ENCODE measurements at regions not wholly inside any gene's neighbourhood (a gene's known extent, or its start where the extent isn't known, plus 50 kb on each side); places are given as distances from the start of the nearest gene placed in this dataset.

GRCh38 chr14:44803239-44803905 is 158.4 kb downstream of the KLHL28 start:
- BruUV-seq (replicated peaks): no TSS peak
- intact Hi-C loops (cut with micrococcal nuclease) (no loop called here), in situ Hi-C loops (cut with MboI) (no loop called here)
- H3K9ac ChIP-seq (ENCODE audit: insufficient read depth in 1 of 2, low read depth in 2 of 2, low read length in 2 of 2): no peak overlapping the region
- no peak overlapping the region for H3K4me3 ChIP-seq
- WGBS (ENCODE audit: insufficient coverage, low coverage, missing lambda C conversion rate): 0% methylated on average over 1 of the region's 1 CpG
- no peaks in the 10 kb centered on the region for H3K9me1 ChIP-seq (ENCODE audit: control insufficient read depth, insufficient read depth, low read length)
- CTCF ChIA-PET (ENCODE audit: low intra/inter-chr PET ratio): no interaction called here
- FAIRE-seq (peak; percentile 60), ATAC-seq (peak; percentile 78), DNase-seq (ENCODE audit: extremely low read depth in 1 of 4, low spot score in 3 of 4) (peak; percentile 5 to 40 (median 15))
- POLR2A ChIA-PET: no interaction called here
- no peaks in the 10 kb centered on the region for H4K20me1 ChIP-seq (replicated peaks; ENCODE audit: control insufficient read depth, insufficient read depth, low read length)
- H3K27me3 ChIP-seq (ENCODE audit: control insufficient read depth in 2 of 2, insufficient read depth in 2 of 2, low read length in 2 of 2): no peaks in the 10 kb centered on the region
- no peak overlapping the region for H3K4me2 ChIP-seq (ENCODE audit: insufficient read depth, low read length)
- H3K79me2 ChIP-seq (ENCODE audit: control insufficient read depth, insufficient read depth, low read length): no peaks in the 10 kb centered on the region
- no peak overlapping the region for H3K27ac ChIP-seq (ENCODE audit: extremely low read depth, low read depth, low read length)
- no peaks in the 10 kb centered on the region for H3K4me1 ChIP-seq (replicated peaks in 1 of 2; ENCODE audit: control insufficient read depth in 2 of 2, insufficient read depth in 2 of 2, low read length in 2 of 2)
- H3K36me3 ChIP-seq (ENCODE audit: control insufficient read depth, insufficient read depth, low read length): no peaks in the 10 kb centered on the region
- H3K9me3 ChIP-seq (replicated peaks; ENCODE audit: control insufficient read depth, insufficient read depth, low read depth, low read length): no peaks in the 10 kb centered on the region
- H2AFZ ChIP-seq (ENCODE audit: low read depth, low read length): no peak overlapping the region
- no peak for TF ChIP-seq PTRF (tag; IDR thresholded peaks at IDR 0.05)
- TF ChIP-seq SMC3 (conservative IDR thresholded peaks at IDR 0.05; ENCODE audit: insufficient read depth, low read depth, low read length): 0 out of 2 replicates have a peak, but pooled peaks have one; percentile 35
- TF ChIP-seq RAD21 (CRISPR knock-in tag; conservative IDR thresholded peaks at IDR 0.05 in 1 of 2, IDR thresholded peaks at IDR 0.05 in 1 of 2): peak; percentile 70 to 83
- no peak for TF ChIP-seq ARID1B (IDR thresholded peaks at IDR 0.05)
- TF ChIP-seq ZNF133 (CRISPR knock-in tag; IDR thresholded peaks at IDR 0.05): no peak
- no peak for TF ChIP-seq CGGBP1 (CRISPR knock-in tag; IDR thresholded peaks at IDR 0.05)
- TF ChIP-seq ZNF263 (CRISPR knock-in tag; IDR thresholded peaks at IDR 0.05; ENCODE audit: borderline replicate concordance): no peak
- no peak for TF ChIP-seq ZBED1 (IDR thresholded peaks at IDR 0.05)
- no peak for TF ChIP-seq ZNF175 (CRISPR knock-in tag; IDR thresholded peaks at IDR 0.05; ENCODE audit: low read depth)
- TF ChIP-seq HMBOX1 (IDR thresholded peaks at IDR 0.05): peak; percentile 51
- TF ChIP-seq ZBTB11 (CRISPR knock-in tag; IDR thresholded peaks at IDR 0.05): no peak
- TF ChIP-seq TSHZ1 (CRISPR knock-in tag; IDR thresholded peaks at IDR 0.05): no peak

Data from K562 (cell line).